ENCODE measurements at regions not wholly inside any gene's neighbourhood (a gene's known extent, or its start where the extent isn't known, plus 50 kb on each side); places are given as distances from the start of the nearest gene placed in this dataset.

- DNase-seq, result no peak
- Mint-ChIP-seq H3K4me1 (ENCODE audit: low read depth, unreplicated experiment) (no peaks in the 10 kb centered on the region), H3K36me3 (ENCODE audit: insufficient read depth, unreplicated experiment) (no peaks in the 10 kb centered on the region), H3K27ac (ENCODE audit: unreplicated experiment) (no peak overlapping the region), H3K9me3 (ENCODE audit: unreplicated experiment) (no peaks in the 10 kb centered on the region), H3K4me3 (ENCODE audit: unreplicated experiment) (no peak overlapping the region), H3K27me3 (ENCODE audit: insufficient read depth, unreplicated experiment) (no peaks in the 10 kb centered on the region)
- Histone ChIP-seq H3K9me3 (no peaks in the 10 kb centered on the region), H3K36me3 (ENCODE audit: control insufficient read depth, insufficient read depth, low read length) (no peaks in the 10 kb centered on the region), H3K4me3 (ENCODE audit: low read depth, low read length) (no peak overlapping the region), H3K27me3 (replicated peaks; ENCODE audit: control insufficient read depth, insufficient read depth, low read length) (no peaks in the 10 kb centered on the region), H3K4me1 (no peaks in the 10 kb centered on the region)
- ChIA-PET POLR2A (no interaction called here), CTCF (no interaction called here)
- intact Hi-C loops (cut with micrococcal nuclease; ENCODE audit: unreplicated experiment), result no loop called here
- no TSS peak for BruUV-seq (replicated peaks)
- no peak for TF ChIP-seq CTCF (IDR thresholded peaks at IDR 0.05; ENCODE audit: insufficient read depth in 1 of 2, low read depth in 1 of 2, low read length in 1 of 2, severe bottlenecking in 1 of 2, unreplicated experiment in 1 of 2)
Observed at GRCh38 chr3:25884981-25885380, 95.1 kb downstream of the OXSM start.

GRCh38 chr3:25885544-25885943 lies 95.7 kb downstream of the OXSM start:
- no peaks in the 10 kb centered on the region for H3K9me3 Mint-ChIP-seq (ENCODE audit: unreplicated experiment)
- no TSS peak for BruUV-seq (replicated peaks)
- Histone ChIP-seq H3K9me3 (no peaks in the 10 kb centered on the region), H3K4me3 (ENCODE audit: low read depth, low read length) (no peak overlapping the region), H3K27me3 (replicated peaks; ENCODE audit: control insufficient read depth, insufficient read depth, low read length) (no peaks in the 10 kb centered on the region), H3K36me3 (ENCODE audit: control insufficient read depth, insufficient read depth, low read length) (no peaks in the 10 kb centered on the region), H3K4me1 (no peaks in the 10 kb centered on the region)
- TF ChIP-seq CTCF (IDR thresholded peaks at IDR 0.05; ENCODE audit: insufficient read depth in 1 of 2, low read depth in 1 of 2, low read length in 1 of 2, severe bottlenecking in 1 of 2, unreplicated experiment in 1 of 2), result no peak
- no peak overlapping the region for H3K4me3 Mint-ChIP-seq (ENCODE audit: unreplicated experiment)
- no peak overlapping the region for H3K27ac Mint-ChIP-seq (ENCODE audit: unreplicated experiment)
- CTCF ChIA-PET, result no interaction called here
- POLR2A ChIA-PET, result no interaction called here
- H3K36me3 Mint-ChIP-seq (ENCODE audit: insufficient read depth, unreplicated experiment), result no peaks in the 10 kb centered on the region
- intact Hi-C loops (cut with micrococcal nuclease; ENCODE audit: unreplicated experiment), result no loop called here
- DNase-seq, result no peak
- no peaks in the 10 kb centered on the region for H3K4me1 Mint-ChIP-seq (ENCODE audit: low read depth, unreplicated experiment)
- H3K27me3 Mint-ChIP-seq (ENCODE audit: insufficient read depth, unreplicated experiment), result no peaks in the 10 kb centered on the region

GRCh38 chr3:25887907-25888306 lies 98.0 kb downstream of the OXSM start:
- Histone ChIP-seq H3K27me3 (replicated peaks; ENCODE audit: control insufficient read depth, insufficient read depth, low read length) (no peaks in the 10 kb centered on the region), H3K9me3 (no peaks in the 10 kb centered on the region), H3K4me3 (ENCODE audit: low read depth, low read length) (no peak overlapping the region), H3K36me3 (ENCODE audit: control insufficient read depth, insufficient read depth, low read length) (no peaks in the 10 kb centered on the region), H3K4me1 (no peaks in the 10 kb centered on the region)
- ChIA-PET CTCF (no interaction called here), POLR2A (no interaction called here)
- no peak overlapping the region for H3K27ac Mint-ChIP-seq (ENCODE audit: unreplicated experiment)
- H3K9me3 Mint-ChIP-seq (ENCODE audit: unreplicated experiment), result no peaks in the 10 kb centered on the region
- H3K27me3 Mint-ChIP-seq (ENCODE audit: insufficient read depth, unreplicated experiment), result no peaks in the 10 kb centered on the region
- H3K36me3 Mint-ChIP-seq (ENCODE audit: insufficient read depth, unreplicated experiment), result no peaks in the 10 kb centered on the region
- no peak for DNase-seq
- H3K4me1 Mint-ChIP-seq (ENCODE audit: low read depth, unreplicated experiment), result no peaks in the 10 kb centered on the region
- H3K4me3 Mint-ChIP-seq (ENCODE audit: unreplicated experiment), result no peak overlapping the region
- TF ChIP-seq CTCF (IDR thresholded peaks at IDR 0.05; ENCODE audit: insufficient read depth in 1 of 2, low read depth in 1 of 2, low read length in 1 of 2, severe bottlenecking in 1 of 2, unreplicated experiment in 1 of 2), result no peak
- intact Hi-C loops (cut with micrococcal nuclease; ENCODE audit: unreplicated experiment), result no loop called here
- BruUV-seq (replicated peaks), result no TSS peak

Data from Caco-2 (cell line).